Muscle of leg (tissue), 3 donors: ENCODE measurements at regions not wholly inside any gene's neighbourhood (a gene's known extent, or its start where the extent isn't known, plus 50 kb on each side); places are given as distances from the start of the nearest gene placed in this dataset.

Experiments
- DNase-seq: peaks from one replicate; pipeline ENCODE4 v3.0.0; 2013
- H3K27ac ChIP-seq: one replicate; pipeline ENCODE4 v1.5.1; 2013; ENCODE audit warnings: mild to moderate bottlenecking, low read length, control low read depth
- H3K27me3 ChIP-seq: one replicate; pipeline ENCODE4 v1.6.1; 2013; ENCODE audit warnings: low read length; ENCODE audit not compliant: control insufficient read depth, insufficient read depth
- H3K36me3 ChIP-seq: one replicate; pipeline ENCODE4 v1.6.1; 2013; ENCODE audit warnings: low read length; ENCODE audit not compliant: control insufficient read depth, insufficient read depth
- H3K4me1 ChIP-seq: one replicate; pipeline ENCODE4 v1.6.1; 2013; ENCODE audit warnings: low read length; ENCODE audit not compliant: control insufficient read depth, insufficient read depth
- H3K4me3 ChIP-seq: one replicate; pipeline ENCODE4 v1.5.1; 2013; ENCODE audit warnings: low read length, control low read depth
- H3K9me3 ChIP-seq: replicated peaks from 2 replicates; pipeline ENCODE4 v1.6.1; 2013; ENCODE audit warnings: low read depth, low read length; ENCODE audit not compliant: control insufficient read depth
- WGBS: methylation state at CpG from one replicate; pipeline ENCODE4 v1.1.5; 2013; ENCODE audit warnings: missing lambda C conversion rate; ENCODE audit not compliant: insufficient coverage; 5-methylcytosine and 5-hydroxymethylcytosine counted together

DNA sequence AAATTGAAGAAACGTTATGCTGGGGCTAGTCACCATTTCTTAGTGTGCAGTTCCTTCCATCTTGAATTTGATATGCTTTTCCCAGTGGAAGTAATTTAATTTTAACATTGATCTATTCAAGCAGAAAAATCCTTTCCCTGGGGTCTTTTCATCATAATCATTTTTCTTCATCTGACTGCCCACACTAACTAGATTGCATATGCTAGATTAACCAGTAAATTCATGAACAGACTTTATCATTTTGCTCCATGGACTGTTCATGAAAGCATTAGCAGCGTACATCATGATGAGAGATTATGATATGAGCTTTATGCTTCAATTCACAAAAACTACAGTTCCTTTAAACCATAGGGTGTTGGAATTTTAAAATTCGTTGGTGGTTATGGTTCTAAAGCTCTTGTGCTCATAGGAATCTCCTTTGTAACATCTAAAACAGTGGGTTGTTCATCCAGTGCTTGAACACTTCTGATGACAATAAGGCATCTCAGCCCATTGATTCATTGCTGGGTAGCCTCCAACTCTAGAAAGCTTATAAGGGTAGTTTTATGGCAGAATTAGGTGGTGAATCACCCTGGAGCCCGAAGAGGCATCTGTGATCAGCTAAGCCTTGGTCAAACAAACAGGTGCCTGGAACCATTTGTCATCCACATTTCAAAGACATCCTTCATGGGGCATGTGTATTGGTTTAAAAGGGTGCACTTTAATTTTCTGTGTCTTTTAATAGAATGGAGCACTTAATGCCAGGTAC, 77.2 kb upstream of the NDUFV2 start:
- WGBS, result no CpG with 5 or more reads among the region's 4 CpGs
- Histone ChIP-seq H3K27ac (no peak overlapping the region), H3K27me3 (no peaks in the 10 kb centered on the region), H3K9me3 (no peaks in the 10 kb centered on the region), H3K36me3 (no peaks in the 10 kb centered on the region), H3K4me1 (no peaks in the 10 kb centered on the region), H3K4me3 (no peak overlapping the region)
- DNase-seq, result no peak

DNA sequence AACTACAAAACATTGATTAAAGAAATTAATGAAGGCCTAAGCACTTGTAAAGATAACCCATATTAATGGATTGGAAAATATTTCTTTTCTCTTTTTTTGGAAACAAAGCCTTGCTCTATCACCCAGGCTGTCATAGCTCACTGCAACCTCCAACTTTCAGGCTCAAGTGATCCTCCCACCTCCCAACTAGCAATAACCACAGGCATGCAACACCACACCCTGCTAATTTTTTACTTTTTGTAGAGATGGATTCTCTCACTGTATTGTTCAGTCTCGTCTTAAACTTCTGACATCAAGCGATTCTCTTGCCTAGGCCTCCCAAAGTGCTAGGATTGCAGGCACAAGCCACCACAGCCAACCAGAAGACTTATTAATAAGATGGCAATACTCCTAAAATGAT, 73.4 kb upstream of the NDUFV2 start:
- no peak for DNase-seq
- H3K27me3 ChIP-seq, result no peaks in the 10 kb centered on the region
- no peaks in the 10 kb centered on the region for H3K9me3 ChIP-seq
- H3K4me3 ChIP-seq, result no peak overlapping the region
- H3K27ac ChIP-seq, result no peak overlapping the region
- H3K36me3 ChIP-seq, result no peaks in the 10 kb centered on the region
- WGBS, result no CpG with 5 or more reads among the region's 2 CpGs
- no peaks in the 10 kb centered on the region for H3K4me1 ChIP-seq

DNA sequence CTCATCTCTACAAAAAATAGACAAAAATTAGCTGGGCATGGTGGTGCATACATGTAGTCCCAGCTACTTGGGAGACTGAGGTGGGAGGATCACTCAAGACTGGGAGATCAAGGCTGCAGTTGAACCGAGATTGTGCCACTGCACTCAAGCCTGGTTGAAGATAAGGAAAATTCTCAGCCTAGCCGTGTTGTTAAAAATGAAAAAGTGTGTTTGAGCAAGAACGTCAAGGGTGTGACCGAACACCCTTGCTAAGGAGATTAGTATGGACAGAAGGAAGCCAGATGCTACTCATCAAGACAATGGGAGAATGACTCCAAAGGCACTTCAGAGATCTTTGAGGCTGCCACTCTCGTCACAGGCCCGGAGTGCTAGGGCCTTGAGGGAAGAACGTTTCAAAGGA, 70.0 kb upstream of the NDUFV2 start:
- H3K27me3 ChIP-seq, result no peaks in the 10 kb centered on the region
- H3K27ac ChIP-seq, result no peak overlapping the region
- H3K4me1 ChIP-seq, result no peaks in the 10 kb centered on the region
- H3K36me3 ChIP-seq, result no peaks in the 10 kb centered on the region
- WGBS, result 92% methylated on average over 7 of the region's 7 CpGs
- no peak for DNase-seq
- no peak overlapping the region for H3K4me3 ChIP-seq
- H3K9me3 ChIP-seq, result no peaks in the 10 kb centered on the region

DNA sequence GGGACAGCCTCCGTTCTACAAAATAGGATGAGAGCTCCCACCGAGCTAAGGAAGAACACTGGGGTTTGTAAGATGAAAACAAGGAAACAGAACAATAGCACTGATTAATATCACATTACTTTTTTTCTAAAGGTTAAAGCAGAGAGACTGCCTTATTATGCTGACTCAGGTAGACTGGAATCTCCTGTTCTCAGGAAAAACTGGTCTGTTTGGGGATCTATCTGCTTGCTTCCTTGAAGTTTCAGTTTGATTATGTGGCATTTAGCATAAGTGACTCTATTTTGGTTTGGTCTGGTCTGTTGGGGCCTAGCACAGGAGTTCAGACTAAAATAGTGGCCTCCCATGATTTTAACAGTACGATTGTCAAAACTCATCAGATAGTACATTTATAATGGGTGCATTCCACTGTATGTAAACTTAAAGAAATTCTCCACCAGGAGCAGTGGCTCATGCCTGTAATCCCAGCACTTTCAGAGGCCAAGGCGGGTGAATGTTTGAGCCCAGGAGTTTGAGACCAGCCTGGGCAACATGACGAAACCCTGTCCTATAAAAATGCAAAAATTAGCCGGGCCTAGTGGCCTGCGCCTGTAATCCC, 64.1 kb upstream of the NDUFV2 start:
- no peak for DNase-seq
- H3K4me3 ChIP-seq, result no peak overlapping the region
- no peaks in the 10 kb centered on the region for H3K36me3 ChIP-seq
- H3K27me3 ChIP-seq, result no peaks in the 10 kb centered on the region
- H3K9me3 ChIP-seq, result no peaks in the 10 kb centered on the region
- no peak overlapping the region for H3K27ac ChIP-seq
- H3K4me1 ChIP-seq, result no peaks in the 10 kb centered on the region
- WGBS, result 78% methylated on average over 4 of the region's 7 CpGs

DNA sequence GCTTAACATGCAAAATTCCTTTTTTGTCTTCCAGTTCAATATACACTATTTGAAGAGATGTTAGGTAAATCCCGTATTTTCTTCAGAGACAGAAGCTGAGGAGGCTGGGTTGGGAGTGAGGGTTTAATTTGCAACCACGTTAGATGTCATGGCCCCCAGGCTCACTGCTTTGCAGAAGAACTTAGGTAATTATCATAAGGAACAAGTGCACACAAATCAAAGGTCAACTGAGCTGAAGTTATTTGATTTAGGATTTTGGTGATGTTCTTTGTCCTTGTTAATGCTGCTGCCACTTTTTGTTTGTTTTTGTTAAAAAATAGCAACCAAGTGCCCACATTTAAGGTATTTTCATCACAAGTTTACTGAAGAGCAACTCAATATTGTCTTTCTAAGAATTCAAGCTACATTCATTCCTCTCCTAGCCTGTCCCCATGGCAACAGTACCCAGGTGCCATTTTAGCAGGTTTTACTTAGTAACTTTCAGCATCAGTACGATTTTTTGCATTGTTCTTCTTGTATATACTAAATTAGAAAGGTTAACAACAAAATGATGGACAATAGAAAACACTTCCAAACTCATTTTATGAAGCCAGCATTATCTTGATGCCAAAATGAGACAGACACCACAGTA, 62.9 kb upstream of the NDUFV2 start:
- no peak for DNase-seq
- no CpG with 5 or more reads among the region's 3 CpGs for WGBS
- H3K27ac ChIP-seq, result no peak overlapping the region
- H3K9me3 ChIP-seq, result no peaks in the 10 kb centered on the region
- no peaks in the 10 kb centered on the region for H3K27me3 ChIP-seq
- H3K4me1 ChIP-seq, result no peaks in the 10 kb centered on the region
- no peaks in the 10 kb centered on the region for H3K36me3 ChIP-seq
- no peak overlapping the region for H3K4me3 ChIP-seq

DNA sequence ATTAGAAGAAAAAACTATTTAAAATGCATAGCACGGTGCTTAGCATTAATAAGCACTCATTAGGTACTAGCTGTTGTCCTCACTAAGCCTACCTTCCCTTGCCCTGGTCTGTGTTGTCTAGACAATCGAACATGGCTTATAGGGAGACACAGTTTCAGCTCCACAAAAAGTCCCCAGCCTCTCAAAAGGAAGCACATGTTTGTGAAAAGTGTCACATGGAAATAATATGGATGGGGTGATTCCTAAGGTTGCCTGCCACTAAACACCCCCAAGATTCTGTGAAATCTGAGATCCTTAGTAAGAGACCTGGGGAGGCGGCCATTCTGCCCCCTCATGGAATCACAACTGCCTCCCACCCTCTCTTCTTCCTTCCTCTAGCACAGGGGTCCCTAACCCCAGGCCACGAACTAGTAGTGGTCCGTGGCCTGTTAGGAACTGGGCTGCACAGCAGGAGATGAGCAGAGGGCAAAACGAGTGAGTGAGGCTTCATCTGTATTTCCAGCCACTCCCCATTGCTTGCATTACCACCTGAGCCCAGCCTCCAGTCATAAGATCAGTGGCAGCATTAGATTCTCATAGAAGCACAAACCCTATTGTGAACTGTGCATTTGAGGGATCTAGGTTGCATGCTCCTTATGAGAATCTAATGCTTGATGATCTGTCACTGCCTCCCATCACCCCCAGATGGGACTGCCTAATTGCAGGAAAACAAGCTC, 59.6 kb upstream of the NDUFV2 start:
- no peaks in the 10 kb centered on the region for H3K4me1 ChIP-seq
- H3K36me3 ChIP-seq, result no peaks in the 10 kb centered on the region
- 61% methylated on average over 3 of the region's 6 CpGs for WGBS
- no peak for DNase-seq
- no peaks in the 10 kb centered on the region for H3K27me3 ChIP-seq
- no peak overlapping the region for H3K27ac ChIP-seq
- no peaks in the 10 kb centered on the region for H3K9me3 ChIP-seq
- H3K4me3 ChIP-seq, result no peak overlapping the region

DNA sequence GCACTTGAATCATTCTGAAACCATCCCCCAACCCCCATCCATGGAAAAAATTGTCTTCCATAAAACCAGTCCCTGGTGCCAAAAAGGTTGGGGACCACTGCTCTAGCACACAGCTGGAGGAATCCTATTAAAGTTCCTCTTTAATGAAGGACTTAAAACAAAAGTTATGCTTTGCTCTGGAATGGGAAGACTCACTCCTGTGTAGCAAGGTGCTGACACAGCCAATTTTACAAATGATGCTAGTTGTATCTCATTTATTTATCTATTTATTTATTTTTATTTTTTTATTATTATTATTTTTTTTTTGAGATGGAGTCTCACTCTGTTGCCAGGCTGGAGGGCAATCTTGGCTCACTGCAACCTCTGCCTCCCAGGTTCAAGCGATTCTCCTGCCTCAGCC, 58.9 kb upstream of the NDUFV2 start:
- Histone ChIP-seq H3K27me3 (no peaks in the 10 kb centered on the region), H3K4me3 (no peak overlapping the region), H3K27ac (no peak overlapping the region), H3K36me3 (no peaks in the 10 kb centered on the region), H3K4me1 (no peaks in the 10 kb centered on the region), H3K9me3 (no peaks in the 10 kb centered on the region)
- no peak for DNase-seq
- 100% methylated on average over 1 of the region's 1 CpG for WGBS

DNA sequence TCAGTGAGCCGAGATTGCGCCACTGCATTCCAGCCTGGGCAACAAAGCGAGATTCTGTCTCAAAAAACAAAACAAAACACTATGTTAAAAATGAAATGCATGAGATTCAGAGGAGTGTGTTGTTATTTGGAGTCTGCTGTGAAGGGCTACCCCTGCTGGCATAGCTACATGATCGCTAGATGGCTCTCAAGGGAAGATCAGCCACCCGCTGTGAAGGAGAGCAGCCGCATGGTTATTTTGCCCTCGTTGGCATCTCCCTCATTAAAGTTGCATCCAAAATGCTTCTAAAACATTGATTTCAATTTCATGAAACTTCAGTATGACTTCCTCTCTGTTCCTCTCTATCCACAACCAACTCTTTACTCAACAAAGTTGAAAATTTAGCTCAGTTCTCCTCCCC, 54.8 kb upstream of the NDUFV2 start:
- DNase-seq, result no peak

DNA sequence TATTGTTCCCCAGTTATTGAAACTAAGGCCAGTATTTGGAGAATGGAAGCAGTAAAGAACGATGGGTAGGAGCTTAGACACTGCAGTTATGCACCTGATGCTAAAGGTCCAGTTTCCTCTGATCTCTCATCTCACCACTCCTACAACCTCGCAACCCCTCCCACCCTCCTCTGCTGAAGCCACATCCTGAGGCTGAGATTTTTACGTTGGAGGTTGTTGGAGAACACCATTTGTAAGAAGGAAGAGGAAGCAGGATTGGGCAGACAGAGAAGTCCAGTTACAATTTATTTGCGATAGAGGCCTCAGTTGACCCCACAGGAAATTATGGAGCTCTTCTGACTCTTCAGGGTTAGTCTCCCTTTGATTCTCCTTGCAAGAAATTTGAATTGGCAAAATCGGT, 54.3 kb upstream of the NDUFV2 start:
- no peaks in the 10 kb centered on the region for H3K4me1 ChIP-seq
- no peak for DNase-seq
- H3K27me3 ChIP-seq, result no peaks in the 10 kb centered on the region
- 96% methylated on average over 2 of the region's 5 CpGs for WGBS
- H3K27ac ChIP-seq, result no peak overlapping the region
- H3K9me3 ChIP-seq, result peaks cover 8% of the 10 kb centered on the region
- no peak overlapping the region for H3K4me3 ChIP-seq
- H3K36me3 ChIP-seq, result no peaks in the 10 kb centered on the region

More for the DNA sequence above, 54.8 kb upstream of the NDUFV2 start:
- H3K27me3 ChIP-seq, result no peaks in the 10 kb centered on the region
- H3K36me3 ChIP-seq, result no peaks in the 10 kb centered on the region
- no peak overlapping the region for H3K27ac ChIP-seq
- no peaks in the 10 kb centered on the region for H3K4me1 ChIP-seq
- WGBS, result 49% methylated on average over 4 of the region's 7 CpGs
- peaks cover 4% of the 10 kb centered on the region for H3K9me3 ChIP-seq
- H3K4me3 ChIP-seq, result no peak overlapping the region

DNA sequence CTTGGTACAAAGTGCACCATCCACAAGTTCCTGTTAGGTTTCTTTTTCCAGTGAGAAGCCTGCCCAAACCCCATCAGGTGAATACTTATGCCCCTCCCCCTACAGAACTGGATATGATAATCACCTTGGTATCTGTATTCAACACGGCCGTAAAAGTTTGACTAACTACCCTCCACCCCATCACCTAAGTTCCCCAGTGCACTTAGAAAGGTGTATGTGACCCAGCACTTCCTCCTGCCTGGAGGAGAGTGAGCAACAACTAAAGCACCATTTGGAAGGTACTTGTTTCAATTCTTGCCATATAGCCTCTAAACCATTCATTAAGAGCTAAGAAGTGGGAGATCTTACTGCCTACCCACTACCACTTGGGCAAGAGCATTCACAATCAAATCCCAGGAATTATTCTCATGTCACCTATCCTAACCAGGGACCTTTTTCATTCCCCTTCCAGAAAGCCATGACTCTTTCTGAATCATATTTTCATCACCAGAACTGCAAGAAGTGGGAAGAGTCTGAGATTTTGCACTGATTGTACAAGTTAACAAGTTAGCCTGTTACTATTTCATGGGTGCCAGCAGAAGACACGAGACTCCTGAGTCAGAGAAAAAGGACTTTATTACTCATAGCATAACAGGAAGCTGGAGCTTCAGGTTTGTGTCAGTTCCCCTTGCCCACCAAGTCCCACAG, 53.5 kb upstream of the NDUFV2 start:
- 89% methylated on average over 3 of the region's 3 CpGs for WGBS
- H3K4me1 ChIP-seq, result no peaks in the 10 kb centered on the region
- no peaks in the 10 kb centered on the region for H3K36me3 ChIP-seq
- H3K9me3 ChIP-seq, result peaks cover 8% of the 10 kb centered on the region
- DNase-seq, result no peak
- no peak overlapping the region for H3K4me3 ChIP-seq
- no peaks in the 10 kb centered on the region for H3K27me3 ChIP-seq
- no peak overlapping the region for H3K27ac ChIP-seq
